ENCODE measurements at regions not wholly inside any gene's neighbourhood (a gene's known extent, or its start where the extent isn't known, plus 50 kb on each side); places are given as distances from the start of the nearest gene placed in this dataset.

DNA sequence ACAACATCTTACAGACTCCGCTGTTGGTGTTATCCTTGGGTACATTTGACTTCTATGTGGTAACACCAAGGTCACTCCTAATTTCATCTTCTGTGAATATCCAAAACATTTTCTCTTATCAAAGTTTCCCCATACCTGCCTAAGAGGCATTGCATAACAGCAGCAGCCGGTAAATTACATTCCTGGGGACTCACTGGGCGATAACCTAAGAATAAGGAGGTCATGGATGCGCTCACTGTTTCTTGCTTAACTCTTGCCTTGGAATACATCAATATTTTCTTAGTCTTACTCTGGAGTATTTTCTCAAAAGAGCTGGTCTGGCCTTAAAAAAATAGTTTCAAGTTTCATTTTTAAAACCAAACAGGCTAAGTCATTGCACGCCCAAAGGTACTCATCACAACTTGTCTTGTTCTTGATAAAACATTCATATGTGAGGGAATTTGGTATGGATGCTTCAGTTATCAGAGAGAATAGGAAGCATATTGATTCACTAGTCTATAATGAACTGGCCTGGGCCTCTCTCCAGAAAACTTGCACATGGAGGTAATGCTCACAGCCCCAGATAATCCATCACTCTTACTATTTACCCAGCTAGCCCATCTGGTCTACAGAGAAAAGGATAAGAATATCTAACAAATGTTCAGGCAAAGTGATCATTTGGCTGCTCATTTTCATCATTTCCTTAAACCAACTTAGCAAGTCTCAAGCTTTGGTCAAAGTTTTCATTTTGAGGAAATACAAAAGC is 235.0 kb upstream of the ERCC4 start:
- ATAC-seq: no peak
- intact Hi-C loops (cut with DNase I): no loop called here
- Histone ChIP-seq H3K4me1 (no peaks in the 10 kb centered on the region), H3K36me3 (no peaks in the 10 kb centered on the region), H3K27me3 (peaks cover 0 to 12% (median 4%) of the 10 kb centered on the region in 7 donors), H3K9me3 (no peaks in the 10 kb centered on the region), H3K4me3 (no peak overlapping the region), H3K27ac (no peak overlapping the region)
- 67 to 71% methylated on average over 5 of the region's 5 CpGs for WGBS, 2 donors
- DNase-seq: no peak
- TF ChIP-seq, protein P1, sequence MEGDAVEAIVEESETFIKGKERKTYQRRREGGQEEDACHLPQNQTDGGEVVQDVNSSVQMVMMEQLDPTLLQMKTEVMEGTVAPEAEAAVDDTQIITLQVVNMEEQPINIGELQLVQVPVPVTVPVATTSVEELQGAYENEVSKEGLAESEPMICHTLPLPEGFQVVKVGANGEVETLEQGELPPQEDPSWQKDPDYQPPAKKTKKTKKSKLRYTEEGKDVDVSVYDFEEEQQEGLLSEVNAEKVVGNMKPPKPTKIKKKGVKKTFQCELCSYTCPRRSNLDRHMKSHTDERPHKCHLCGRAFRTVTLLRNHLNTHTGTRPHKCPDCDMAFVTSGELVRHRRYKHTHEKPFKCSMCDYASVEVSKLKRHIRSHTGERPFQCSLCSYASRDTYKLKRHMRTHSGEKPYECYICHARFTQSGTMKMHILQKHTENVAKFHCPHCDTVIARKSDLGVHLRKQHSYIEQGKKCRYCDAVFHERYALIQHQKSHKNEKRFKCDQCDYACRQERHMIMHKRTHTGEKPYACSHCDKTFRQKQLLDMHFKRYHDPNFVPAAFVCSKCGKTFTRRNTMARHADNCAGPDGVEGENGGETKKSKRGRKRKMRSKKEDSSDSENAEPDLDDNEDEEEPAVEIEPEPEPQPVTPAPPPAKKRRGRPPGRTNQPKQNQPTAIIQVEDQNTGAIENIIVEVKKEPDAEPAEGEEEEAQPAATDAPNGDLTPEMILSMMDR (IDR thresholded peaks at IDR 0.05): no peak

DNA sequence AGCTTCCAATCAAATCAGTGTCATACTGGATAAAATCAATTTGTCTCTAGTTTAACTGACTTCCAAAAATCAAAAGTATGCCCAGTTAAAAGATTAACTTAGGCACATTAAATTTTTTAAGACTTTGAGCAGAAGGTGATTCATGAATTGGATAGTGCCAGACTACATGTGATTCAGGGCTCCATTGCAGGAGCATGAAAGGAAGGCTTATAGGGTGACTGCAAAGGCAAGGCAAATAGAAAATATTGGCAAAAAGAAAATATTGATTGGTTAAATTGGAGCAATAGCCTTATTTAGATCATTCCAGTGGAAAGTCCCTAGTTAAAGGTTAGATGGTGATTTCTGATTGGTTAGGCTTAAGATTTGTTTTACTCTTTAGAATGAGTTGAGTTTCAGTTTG is 223.9 kb upstream of the ERCC4 start:
- no peaks in the 10 kb centered on the region for H3K27me3 ChIP-seq
- H3K27ac ChIP-seq: no peak overlapping the region
- H3K4me1 ChIP-seq: no peaks in the 10 kb centered on the region
- TF ChIP-seq, protein P1 (IDR thresholded peaks at IDR 0.05): no peak
- no peaks in the 10 kb centered on the region for H3K36me3 ChIP-seq
- no peak overlapping the region for H3K4me3 ChIP-seq
- DNase-seq: no peak
- peaks cover 0 to 63% (median 23%) of the 10 kb centered on the region in 11 donors for H3K9me3 ChIP-seq
- no peak for ATAC-seq
- intact Hi-C loops (cut with DNase I): no loop called here

DNA sequence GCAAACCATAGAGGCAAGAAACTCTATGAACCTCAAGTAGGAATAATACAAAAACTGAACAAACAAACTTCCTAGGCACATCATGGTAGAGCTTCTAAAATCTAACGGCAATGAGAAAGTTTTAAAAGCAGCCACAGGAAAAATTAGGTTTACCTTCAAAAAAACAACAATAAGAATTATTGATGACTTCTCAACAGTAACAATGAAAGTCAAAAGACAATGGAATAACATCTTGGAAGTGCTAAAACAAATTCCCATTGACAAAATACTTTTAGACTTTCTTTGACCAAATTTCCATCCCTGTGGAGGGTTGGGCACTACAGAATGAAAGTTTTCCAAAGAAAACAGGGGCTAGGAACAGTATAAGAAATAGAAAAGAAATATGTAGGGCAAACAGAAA is 222.9 kb upstream of the ERCC4 start:
- H3K4me3 ChIP-seq: no peak overlapping the region
- WGBS, 2 donors: 91 to 93% methylated on average over 1 of the region's 1 CpG
- H3K36me3 ChIP-seq: no peaks in the 10 kb centered on the region
- DNase-seq (no peak), ATAC-seq (no peak)
- no peak overlapping the region for H3K27ac ChIP-seq
- intact Hi-C loops (cut with DNase I): no loop called here
- no peaks in the 10 kb centered on the region for H3K27me3 ChIP-seq
- TF ChIP-seq, protein P1 (IDR thresholded peaks at IDR 0.05): no peak
- H3K4me1 ChIP-seq: no peaks in the 10 kb centered on the region
- peaks cover 0 to 60% (median 23%) of the 10 kb centered on the region in 11 donors for H3K9me3 ChIP-seq

DNA sequence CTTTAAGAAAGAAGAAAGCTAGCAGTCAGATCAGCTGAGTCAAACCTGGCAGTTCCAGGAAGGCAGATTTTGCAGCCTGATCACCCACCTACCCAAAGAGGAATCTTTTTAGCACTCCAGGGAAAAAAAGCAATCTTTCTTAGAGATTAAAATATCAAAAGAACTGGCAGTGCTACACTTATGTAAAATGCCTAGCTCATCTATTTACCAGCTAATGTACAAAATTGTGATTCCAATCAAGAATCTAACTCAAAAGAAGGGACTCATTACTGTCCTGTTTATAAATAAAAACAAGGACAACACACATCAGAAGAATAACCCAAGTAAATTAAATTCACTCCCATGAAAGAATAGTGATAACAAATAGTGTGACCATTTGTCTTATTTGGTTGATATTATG is 222.4 kb upstream of the ERCC4 start:
- TF ChIP-seq, protein P1 (IDR thresholded peaks at IDR 0.05): no peak
- peaks cover 0 to 3% (median 0%) of the 10 kb centered on the region in 9 donors for H3K4me1 ChIP-seq
- ATAC-seq: no peak
- DNase-seq: no peak
- H3K27ac ChIP-seq: no peak overlapping the region
- no peak overlapping the region for H3K4me3 ChIP-seq
- intact Hi-C loops (cut with DNase I): no loop called here
- peaks cover 0 to 59% (median 23%) of the 10 kb centered on the region in 11 donors for H3K9me3 ChIP-seq
- no peaks in the 10 kb centered on the region for H3K27me3 ChIP-seq
- no peaks in the 10 kb centered on the region for H3K36me3 ChIP-seq

All from heart right ventricle (tissue), 16 donors.